HL-60 (cell line): ENCODE measurements at regions not wholly inside any gene's neighbourhood (a gene's known extent, or its start where the extent isn't known, plus 50 kb on each side); places are given as distances from the start of the nearest gene placed in this dataset.

Experiments used
- DNase-seq, 2 experiments: peaks; one replicate each; pipeline ENCODE4 v3.0.0-alpha.2; 2010 to 2020; ENCODE audit warnings: low read depth in 1 of 2, low spot score in 1 of 2
- H3K27ac ChIP-seq: fragments of 250-450 bp; sonication (Bioruptor Pico); replicated peaks from 2 replicates; pipeline ENCODE4 v1.5.1; 2020; ENCODE audit warnings: mild to moderate bottlenecking, moderate library complexity
- H3K27me3 ChIP-seq: fragments of 250-450 bp; sonication (Bioruptor Pico); 2 replicates; pipeline ENCODE4 v1.5.1; 2021; ENCODE audit warnings: mild to moderate bottlenecking, moderate library complexity; ENCODE audit not compliant: insufficient read depth, poor library complexity, severe bottlenecking
- H3K4me3 ChIP-seq: replicated peaks from 2 replicates; pipeline ENCODE4 v1.5.1; 2011; ENCODE audit warnings: mild to moderate bottlenecking, control low read depth, low read length; ENCODE audit not compliant: insufficient read depth
- CTCF ChIP-seq: IDR thresholded peaks from one replicate; pipeline ENCODE4 v1.5.1; 2011; ENCODE audit warnings: low read length, control low read depth, inconsistent platforms; ENCODE audit not compliant: insufficient read depth
- GABPA ChIP-seq: IDR thresholded peaks from 2 replicates; pipeline ENCODE4 v1.6.1; 2012; ENCODE audit warnings: low read depth
- POLR2AphosphoS5 ChIP-seq: IDR thresholded peaks from 2 replicates; pipeline ENCODE4 v1.6.1; 2012; ENCODE audit warnings: low read depth
- REST ChIP-seq: IDR thresholded peaks from 2 replicates; pipeline ENCODE4 v1.6.1; 2012; ENCODE audit warnings: low read depth; ENCODE audit not compliant: insufficient replicate concordance
- SPI1 ChIP-seq: IDR thresholded peaks from 2 replicates; pipeline ENCODE4 v1.6.1; 2012; ENCODE audit warnings: low read depth, mild to moderate bottlenecking, borderline replicate concordance

- no peak for TF ChIP-seq SPI1
- TF ChIP-seq GABPA, result no peak
- TF ChIP-seq REST, result no peak
- no peak for TF ChIP-seq CTCF
- TF ChIP-seq POLR2AphosphoS5, result no peak
- Histone ChIP-seq H3K4me3 (no peak overlapping the region), H3K27me3 (no peaks in the 10 kb centered on the region), H3K27ac (no peak overlapping the region)
- DNase-seq, result no peak
Measured at GRCh38 chrX:10847333-10847732, 226.9 kb upstream of the MID1 start.

GRCh38 chrX:10851809-10852208, 231.4 kb upstream of the MID1 start:
- Histone ChIP-seq H3K4me3 (no peak overlapping the region), H3K27ac (no peak overlapping the region), H3K27me3 (no peaks in the 10 kb centered on the region)
- no peak for DNase-seq
- TF ChIP-seq POLR2AphosphoS5 (no peak), CTCF (no peak), SPI1 (no peak), GABPA (no peak), REST (no peak)

GRCh38 chrX:10854594-10854993, 234.2 kb upstream of the MID1 start:
- TF ChIP-seq POLR2AphosphoS5 (no peak), SPI1 (no peak), REST (no peak), CTCF (no peak), GABPA (no peak)
- DNase-seq, result no peak
- Histone ChIP-seq H3K27me3 (no peaks in the 10 kb centered on the region), H3K4me3 (no peak overlapping the region), H3K27ac (no peak overlapping the region)
